GM19397 (cell line): ENCODE measurements at regions not wholly inside any gene's neighbourhood (a gene's known extent, or its start where the extent isn't known, plus 50 kb on each side); places are given as distances from the start of the nearest gene placed in this dataset.
"Not testable (repeated sequence)": the region's sequence is repeated elsewhere in the genome, so short reads cannot be mapped to it uniquely, and the experiment has no call there.

Source experiments
- ATAC-seq: cut with Tn5 transposase; IDR thresholded peaks from one replicate; pipeline ENCODE4 v1.9.1; 2021; ENCODE audit warnings: mild to moderate bottlenecking, moderate library complexity; ENCODE audit not compliant: unreplicated experiment

- ATAC-seq, result no peak
Measured at GRCh38 chr1:95657248-95657647, 423.2 kb downstream of the RWDD3 start.

DNA sequence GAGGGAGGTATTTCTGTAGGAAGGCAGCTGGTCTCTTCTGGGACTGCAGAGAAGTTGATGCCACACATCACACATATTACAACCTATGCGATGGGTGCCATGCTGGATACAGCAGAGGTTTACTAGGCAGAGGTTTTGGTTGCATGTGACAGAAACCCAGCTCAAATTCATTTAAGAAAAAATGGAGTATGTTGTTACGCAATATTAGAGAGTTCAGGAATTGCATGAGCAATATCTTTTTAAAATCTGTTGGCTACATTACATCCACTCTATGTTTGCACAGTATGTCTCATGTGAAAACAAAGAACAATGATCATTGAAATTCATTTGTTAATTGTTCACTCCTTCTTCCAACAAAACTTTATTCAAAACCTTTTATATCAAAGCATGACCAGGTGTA is 425.2 kb downstream of the RWDD3 start:
- no peak for ATAC-seq

GRCh38 chr1:95659588-95659987 is 425.6 kb downstream of the RWDD3 start:
- ATAC-seq, result no peak

GRCh38 chr1:95660736-95661135 is 426.7 kb downstream of the RWDD3 start:
- no peak for ATAC-seq

DNA sequence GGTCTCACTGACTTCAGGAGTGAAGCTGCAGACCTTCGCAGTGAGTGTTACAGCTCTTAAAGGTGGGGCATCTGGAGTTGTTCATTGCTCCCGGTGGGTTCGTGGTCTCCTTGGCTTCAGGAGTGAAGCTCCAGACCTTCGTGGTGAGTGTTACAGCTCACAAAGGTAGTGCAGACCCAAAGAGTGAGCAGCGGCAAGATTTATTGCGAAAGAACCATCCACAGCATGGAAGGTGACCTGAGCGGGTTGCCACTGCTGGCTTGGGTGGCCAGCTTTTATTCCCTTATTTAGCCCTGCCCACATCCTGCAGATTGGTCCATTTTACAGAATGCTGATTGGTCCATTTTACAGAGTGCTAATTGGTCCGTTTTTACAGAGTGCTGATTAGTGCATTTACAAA is 429.5 kb downstream of the RWDD3 start:
- not testable (repeated sequence) for ATAC-seq

- ATAC-seq, result no peak
Measured at GRCh38 chr1:95668165-95668564, 434.2 kb downstream of the RWDD3 start.

DNA sequence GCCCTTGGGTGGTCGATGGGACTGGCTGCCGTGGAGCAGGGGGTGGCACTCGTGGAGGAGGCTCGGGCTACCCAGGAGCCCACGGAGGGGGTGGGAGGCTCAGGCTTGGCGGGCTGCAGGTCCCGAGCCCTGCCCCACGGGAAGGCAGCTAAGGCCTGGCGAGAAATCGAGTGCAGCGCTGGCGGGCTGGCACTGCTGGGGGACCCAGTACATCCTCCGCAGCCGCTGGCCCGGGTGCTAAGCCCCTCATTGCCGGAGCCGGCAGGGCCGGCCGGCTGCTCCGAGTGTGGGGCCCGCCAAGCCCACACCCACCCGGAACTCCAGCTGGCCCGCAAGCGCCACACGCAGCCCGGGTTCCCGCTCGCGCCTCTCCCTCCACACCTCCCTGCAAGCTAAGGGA is 435.6 kb downstream of the RWDD3 start:
- ATAC-seq, result not testable (repeated sequence)

DNA sequence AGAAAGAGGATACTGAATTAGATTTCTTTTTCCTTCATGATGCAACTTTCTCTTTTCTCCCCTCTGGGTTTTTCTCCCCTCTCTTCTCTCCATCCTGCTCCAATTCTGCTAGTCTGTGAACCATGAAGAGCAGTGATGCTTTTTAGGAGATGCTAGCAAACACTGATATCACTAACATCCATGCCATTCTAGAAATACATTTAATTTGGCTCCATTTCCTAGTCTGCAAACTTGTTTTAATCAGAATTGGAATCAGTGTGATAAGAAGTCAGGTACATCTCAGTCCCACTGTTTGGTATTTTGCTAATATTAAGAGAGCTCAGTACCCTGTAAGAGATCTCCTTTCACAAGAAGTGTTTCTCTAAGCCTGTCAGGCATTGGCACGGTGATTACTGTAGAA is 437.1 kb downstream of the RWDD3 start:
- no peak for ATAC-seq

DNA sequence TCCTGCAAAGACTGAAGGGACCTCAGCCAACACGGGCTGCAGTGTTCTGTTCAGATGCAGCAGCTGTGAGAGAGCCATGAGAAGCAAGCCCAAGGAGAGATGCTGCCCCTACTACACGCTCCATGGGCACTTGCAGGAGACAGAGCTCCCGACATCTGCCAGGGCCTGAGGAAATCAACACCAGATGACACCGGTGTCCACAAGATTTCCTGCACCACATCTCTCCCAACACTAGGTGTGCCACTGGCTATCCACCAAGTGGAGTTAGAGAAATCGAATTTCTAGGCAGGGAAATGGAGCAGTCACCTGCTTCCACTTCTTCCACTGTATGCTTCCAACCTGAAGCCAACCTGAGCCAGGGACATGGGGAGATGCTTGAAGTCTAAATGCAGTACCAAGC is 445.3 kb downstream of the RWDD3 start:
- no peak for ATAC-seq

- no peak for ATAC-seq
Measured at GRCh38 chr1:95685081-95685480, 451.1 kb downstream of the RWDD3 start.

DNA sequence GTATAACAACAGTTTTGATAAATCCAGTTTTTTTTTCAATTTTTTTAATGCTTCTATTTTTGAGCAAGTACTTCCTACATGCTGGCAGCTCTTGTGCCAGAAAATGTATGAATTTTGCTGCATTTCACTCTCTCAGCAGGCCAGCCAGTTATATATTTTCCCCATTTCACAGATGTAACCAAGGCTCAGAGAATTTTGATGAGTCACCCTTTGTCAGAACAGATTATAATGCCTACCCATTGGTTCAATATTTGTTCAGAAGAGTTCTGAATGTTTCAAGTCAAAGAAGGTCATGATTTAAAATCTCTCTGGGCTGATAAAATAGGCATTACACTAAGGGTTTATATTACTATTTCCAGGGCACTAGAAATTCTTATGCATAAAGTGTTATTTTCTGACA is 452.2 kb downstream of the RWDD3 start:
- ATAC-seq, result no peak

- no peak for ATAC-seq
Measured at GRCh38 chr1:95699149-95699953, 465.3 kb downstream of the RWDD3 start.

- no peak for ATAC-seq
Measured at GRCh38 chr1:95701450-95702173, 467.6 kb downstream of the RWDD3 start.

DNA sequence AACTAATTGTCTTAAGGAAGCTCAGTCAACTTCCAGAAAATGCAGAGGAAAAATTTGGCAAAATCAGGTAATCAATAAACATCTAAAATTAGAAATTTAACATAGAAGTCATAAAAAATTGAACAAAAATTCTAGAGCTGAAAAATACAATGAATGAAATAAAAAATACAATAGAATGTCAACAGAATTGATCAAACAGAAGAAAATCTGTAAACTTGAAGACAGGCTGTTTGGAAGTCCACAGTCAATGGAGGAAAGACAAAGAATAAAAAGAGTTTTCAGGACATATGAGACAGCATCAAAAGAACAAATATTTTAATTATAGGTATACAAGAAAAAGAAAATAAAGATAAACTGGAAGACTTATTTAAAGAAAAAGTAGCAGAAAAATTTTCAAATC is 469.0 kb downstream of the RWDD3 start:
- ATAC-seq, result no peak

DNA sequence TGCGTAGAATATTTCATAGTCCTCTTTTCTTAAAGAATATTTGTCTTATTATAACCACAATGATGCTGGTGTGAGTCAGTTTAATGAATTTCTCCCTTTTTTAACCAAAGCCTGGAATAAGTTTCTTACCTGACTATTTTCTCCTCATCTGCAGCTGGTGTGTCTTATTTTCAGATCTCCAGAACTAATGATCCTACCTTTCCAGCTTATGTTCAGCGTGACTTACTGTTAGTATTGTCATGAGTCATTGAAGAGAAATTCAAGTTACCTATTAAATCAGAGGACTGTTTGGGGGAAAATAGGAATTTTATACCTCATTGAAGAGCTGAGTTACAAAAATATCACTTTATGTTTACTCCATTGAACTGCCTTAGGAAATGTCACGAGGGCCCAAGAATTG is 482.1 kb downstream of the RWDD3 start:
- no peak for ATAC-seq

GRCh38 chr1:95716550-95716949 is 482.5 kb downstream of the RWDD3 start:
- ATAC-seq, result no peak

DNA sequence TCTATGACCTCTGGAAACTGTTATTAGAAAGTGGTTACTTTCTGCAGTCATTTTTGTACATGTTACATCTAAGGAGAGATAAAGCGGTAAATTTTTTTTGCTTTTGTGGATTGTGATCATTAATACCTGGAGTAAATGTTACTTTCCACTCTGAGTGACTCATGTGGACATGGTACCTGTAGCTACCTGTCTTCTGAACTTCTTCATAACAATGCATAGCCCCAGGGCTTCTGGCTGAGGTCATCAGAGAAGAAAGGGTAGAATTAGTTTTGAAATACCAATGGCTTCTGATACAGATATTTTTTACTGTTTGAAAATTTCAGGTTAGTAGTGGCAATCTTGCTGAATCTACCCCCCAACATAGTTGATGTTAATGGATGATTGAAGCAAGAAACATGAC is 489.3 kb downstream of the RWDD3 start:
- ATAC-seq, result no peak

DNA sequence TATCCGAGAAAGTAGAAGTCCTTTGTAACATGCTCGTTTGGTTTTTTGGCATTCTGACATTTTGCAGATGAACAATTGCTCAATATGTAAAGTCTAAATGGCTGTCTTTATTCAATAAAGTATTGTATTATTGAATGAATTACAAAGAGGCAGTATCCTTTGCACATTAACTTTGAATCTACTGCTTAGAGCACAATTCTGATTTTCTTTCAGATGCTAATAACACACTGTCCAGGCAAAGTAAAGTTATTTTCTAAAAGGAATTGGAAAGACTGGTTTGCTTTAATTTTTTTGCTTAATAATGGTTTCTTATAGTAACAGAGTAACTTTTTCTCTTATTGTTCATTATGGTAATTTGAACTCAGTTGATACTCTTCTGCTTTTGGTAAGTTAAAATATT is 494.8 kb downstream of the RWDD3 start:
- no peak for ATAC-seq

DNA sequence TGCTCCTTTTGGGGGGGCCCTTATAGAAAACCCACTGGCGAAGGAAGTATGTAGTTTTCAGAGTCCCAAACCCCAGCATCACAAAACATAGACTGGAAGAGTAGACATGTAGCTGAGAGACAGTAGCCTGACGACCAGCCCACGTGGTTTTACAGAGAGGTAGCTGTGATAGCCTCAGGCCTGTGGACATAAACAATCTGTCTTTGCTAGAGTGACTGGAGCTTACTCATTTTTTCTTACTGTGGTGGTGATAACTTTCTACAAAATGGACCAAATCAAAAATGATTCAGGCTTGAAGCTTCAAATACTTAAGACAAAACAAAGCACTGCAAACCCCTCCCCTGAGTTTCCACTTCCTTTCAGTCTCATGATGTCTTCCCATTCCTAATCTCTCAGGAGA is 497.0 kb downstream of the RWDD3 start:
- ATAC-seq, result no peak

DNA sequence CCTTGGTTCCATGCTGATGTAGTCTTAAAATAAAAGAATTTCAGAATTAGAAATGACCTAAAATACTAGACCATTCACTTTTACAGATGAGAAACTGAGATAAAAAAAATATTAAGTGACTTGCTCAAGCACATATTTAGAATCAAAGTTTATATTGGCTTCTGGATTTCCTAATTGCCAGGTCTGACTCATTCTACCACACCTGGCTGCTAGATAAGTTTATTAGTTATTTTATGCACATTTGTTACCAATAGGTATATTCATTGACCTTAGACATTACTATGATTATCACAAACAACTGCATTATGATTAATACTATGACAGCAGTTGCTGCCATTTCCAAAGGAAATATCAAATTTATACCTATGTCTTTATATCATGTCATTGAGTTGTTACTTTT is 497.5 kb downstream of the RWDD3 start:
- no peak for ATAC-seq

- ATAC-seq, result no peak
Measured at GRCh38 chr1:95733031-95733430, 499.0 kb downstream of the RWDD3 start.

GRCh38 chr1:95733671-95734070 is 499.7 kb downstream of the RWDD3 start:
- no peak for ATAC-seq
